Lower leg skin (tissue), 4 donors: ENCODE measurements at regions not wholly inside any gene's neighbourhood (a gene's known extent, or its start where the extent isn't known, plus 50 kb on each side); places are given as distances from the start of the nearest gene placed in this dataset.

Experiments
- DNase-seq, 2 donors: peaks; one replicate each; pipeline ENCODE4 v3.0.0-alpha.2; 2019; ENCODE audit warnings: low spot score in 2 of 2
- H3K4me3 ChIP-seq: fragments of 200-600 bp; sonication (generic); 2 replicates; pipeline ENCODE4 v1.5.1; 2017; ENCODE audit warnings: mild to moderate bottlenecking, low read depth; ENCODE audit not compliant: poor library complexity, severe bottlenecking
- POLR2A ChIP-seq, 2 donors: fragments of 450-650 bp; IDR thresholded peaks; one replicate each; pipeline ENCODE4 v1.6.1; 2016 to 2017; ENCODE audit warnings: antibody characterized with exemption in 2 of 2, mild to moderate bottlenecking in 1 of 2, moderate library complexity in 1 of 2
- WGBS, 2 donors: methylation state at CpG; one replicate each; pipeline ENCODE4 v1.1.5; 2018; 5-methylcytosine and 5-hydroxymethylcytosine counted together
- intact Hi-C: fragments of 100-400 bp; cut with DNase I; formaldehyde crosslinking; loops from one replicate; pipeline ENCODE4 v1.15.0; 2023; ENCODE audit warnings: low total_unique reads
- TF ChIP-seq, protein P1 (sequence below), 3 donors: fragments of 450-650 bp; IDR thresholded peaks; one replicate each; pipeline ENCODE4 v1.5.1; 2016; ENCODE audit warnings: antibody characterized with exemption in 3 of 3, mild to moderate bottlenecking in 3 of 3, moderate library complexity in 2 of 3

- intact Hi-C loops: no loop called here
- no peak overlapping the region for H3K4me3 ChIP-seq
- no peak for DNase-seq
- TF ChIP-seq, protein P1, sequence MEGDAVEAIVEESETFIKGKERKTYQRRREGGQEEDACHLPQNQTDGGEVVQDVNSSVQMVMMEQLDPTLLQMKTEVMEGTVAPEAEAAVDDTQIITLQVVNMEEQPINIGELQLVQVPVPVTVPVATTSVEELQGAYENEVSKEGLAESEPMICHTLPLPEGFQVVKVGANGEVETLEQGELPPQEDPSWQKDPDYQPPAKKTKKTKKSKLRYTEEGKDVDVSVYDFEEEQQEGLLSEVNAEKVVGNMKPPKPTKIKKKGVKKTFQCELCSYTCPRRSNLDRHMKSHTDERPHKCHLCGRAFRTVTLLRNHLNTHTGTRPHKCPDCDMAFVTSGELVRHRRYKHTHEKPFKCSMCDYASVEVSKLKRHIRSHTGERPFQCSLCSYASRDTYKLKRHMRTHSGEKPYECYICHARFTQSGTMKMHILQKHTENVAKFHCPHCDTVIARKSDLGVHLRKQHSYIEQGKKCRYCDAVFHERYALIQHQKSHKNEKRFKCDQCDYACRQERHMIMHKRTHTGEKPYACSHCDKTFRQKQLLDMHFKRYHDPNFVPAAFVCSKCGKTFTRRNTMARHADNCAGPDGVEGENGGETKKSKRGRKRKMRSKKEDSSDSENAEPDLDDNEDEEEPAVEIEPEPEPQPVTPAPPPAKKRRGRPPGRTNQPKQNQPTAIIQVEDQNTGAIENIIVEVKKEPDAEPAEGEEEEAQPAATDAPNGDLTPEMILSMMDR (IDR thresholded peaks at IDR 0.05): no peak
- no peak for TF ChIP-seq POLR2A (IDR thresholded peaks at IDR 0.05)
Measured at GRCh38 chr3:178146406-178146831, 389.8 kb upstream of the KCNMB2 start.

DNA sequence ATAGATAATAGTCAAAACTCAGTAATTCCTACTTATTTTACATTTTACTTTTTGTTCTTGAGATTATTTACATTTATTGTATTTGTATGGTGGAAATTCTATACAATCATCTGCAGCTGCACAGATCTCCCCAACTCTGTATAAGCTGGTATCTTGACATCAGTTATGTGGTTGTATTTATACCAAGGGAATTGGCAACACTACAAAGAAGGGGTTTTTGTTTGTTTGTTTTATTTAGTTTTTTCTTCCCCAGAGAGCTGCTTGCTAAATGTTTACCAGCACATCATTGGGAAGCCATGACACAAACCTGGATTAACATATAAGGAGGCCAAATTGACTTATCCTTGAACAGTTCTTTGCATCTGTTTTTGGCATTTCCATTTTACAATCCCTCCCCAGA lies 389.2 kb upstream of the KCNMB2 start:
- intact Hi-C loops: no loop called here
- TF ChIP-seq POLR2A (IDR thresholded peaks at IDR 0.05): no peak
- TF ChIP-seq, protein P1 (IDR thresholded peaks at IDR 0.05): no peak
- H3K4me3 ChIP-seq: no peak overlapping the region
- DNase-seq: no peak

DNA sequence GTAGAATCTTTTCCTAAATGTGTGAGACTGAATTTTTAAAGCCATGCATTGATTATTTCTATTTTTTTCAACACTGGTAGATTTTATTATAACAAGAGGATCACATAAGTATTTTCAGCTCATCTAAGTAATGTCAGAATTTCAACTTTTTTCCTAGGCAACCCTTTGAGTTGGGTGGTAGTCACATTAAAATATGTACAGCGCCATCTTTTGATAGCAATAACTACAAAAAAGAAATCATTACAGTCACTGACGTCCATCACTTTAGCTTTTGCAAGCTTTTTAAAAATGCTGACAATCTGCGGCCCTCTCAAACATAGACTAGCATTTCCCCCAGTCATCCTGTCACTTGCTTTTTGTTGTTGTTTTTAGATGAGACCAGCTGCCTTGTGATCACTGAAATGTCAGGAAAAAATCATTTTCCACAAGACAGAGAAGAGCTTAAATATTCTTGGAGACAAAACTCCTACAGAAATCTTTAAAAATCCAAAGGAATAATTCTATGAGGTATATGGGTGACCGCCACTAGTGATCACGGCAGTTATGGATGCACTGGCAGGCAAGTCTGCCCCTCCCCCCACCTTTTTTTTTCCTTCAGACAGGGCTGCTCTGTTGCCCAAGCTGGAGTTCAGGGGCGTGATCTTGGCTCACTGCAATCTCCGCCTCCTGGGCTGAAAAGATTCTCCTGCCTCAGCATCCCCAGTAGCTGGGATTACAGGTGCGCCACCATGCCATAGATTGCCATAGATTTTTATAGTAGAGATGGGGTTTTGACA lies 384.0 kb upstream of the KCNMB2 start:
- WGBS, 2 donors: 90 to 91% methylated on average over 8 of the region's 8 CpGs
- intact Hi-C loops: no loop called here
- DNase-seq: no peak
- no peak for TF ChIP-seq POLR2A (IDR thresholded peaks at IDR 0.05)
- TF ChIP-seq, protein P1 (IDR thresholded peaks at IDR 0.05): no peak
- H3K4me3 ChIP-seq: no peak overlapping the region

- TF ChIP-seq, protein P1 (IDR thresholded peaks at IDR 0.05): no peak
- TF ChIP-seq POLR2A (IDR thresholded peaks at IDR 0.05): no peak
- intact Hi-C loops: no loop called here
- H3K4me3 ChIP-seq: no peak overlapping the region
- no peak for DNase-seq
Measured at GRCh38 chr3:178152988-178153387, 383.2 kb upstream of the KCNMB2 start.

DNA sequence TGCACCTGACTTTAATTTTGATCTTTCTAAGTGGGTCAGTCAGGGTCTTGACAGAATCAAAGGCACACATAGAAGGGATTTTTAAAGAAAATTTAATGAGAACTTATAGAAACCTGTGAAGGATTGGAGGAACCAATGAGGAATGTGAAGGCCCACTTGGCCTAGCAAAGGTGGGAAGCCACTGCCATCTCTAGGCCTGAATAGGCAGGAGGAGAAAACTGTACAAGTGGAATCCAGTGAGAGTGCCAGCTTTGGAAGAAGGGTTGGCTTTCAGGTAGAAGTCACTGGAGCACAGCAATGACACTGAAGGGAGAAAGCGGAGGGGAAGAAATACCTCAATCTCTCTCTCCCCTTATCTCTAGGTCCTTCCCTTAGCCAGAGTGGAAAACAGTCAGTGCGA lies 380.7 kb upstream of the KCNMB2 start:
- intact Hi-C loops: no loop called here
- WGBS, 2 donors: 97 to 100% methylated on average over 2 of the region's 2 CpGs
- no peak for DNase-seq

More for the DNA sequence above, 380.7 kb upstream of the KCNMB2 start:
- H3K4me3 ChIP-seq: no peak overlapping the region
- TF ChIP-seq, protein P1 (IDR thresholded peaks at IDR 0.05): no peak
